ENCODE measurements at regions not wholly inside any gene's neighbourhood (a gene's known extent, or its start where the extent isn't known, plus 50 kb on each side); places are given as distances from the start of the nearest gene placed in this dataset.
"Not testable (repeated sequence)": the region's sequence is repeated elsewhere in the genome, so short reads cannot be mapped to it uniquely, and the experiment has no call there.

DNA sequence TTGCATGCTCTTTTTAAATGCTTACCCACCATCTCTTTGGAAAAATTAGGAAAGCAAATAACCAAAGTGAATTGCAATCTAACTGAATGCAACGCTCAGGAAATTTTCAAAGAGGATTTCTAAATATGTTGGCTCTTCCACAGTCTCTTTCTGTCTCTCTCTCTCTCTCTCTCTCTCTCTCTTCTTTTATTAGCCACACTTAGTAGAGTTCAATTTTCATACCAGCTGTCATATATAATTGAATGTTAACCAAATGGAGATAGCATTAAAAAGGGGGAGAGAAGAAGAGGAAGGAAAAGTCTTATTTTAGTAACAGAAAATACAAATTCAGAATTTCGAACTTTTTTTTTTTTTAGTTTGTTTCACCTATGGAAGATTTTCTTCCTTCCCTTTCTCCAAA, 235.9 kb upstream of the GBE1 start:
- WGBS, 2 donors = 74 to 86% methylated on average over 2 of the region's 2 CpGs
- Histone ChIP-seq H3K27me3 (no peaks in the 10 kb centered on the region), H3K36me3 (no peaks in the 10 kb centered on the region), H3K4me1 (peaks cover 0 to 7% (median 0%) of the 10 kb centered on the region in 3 donors), H3K27ac (no peak overlapping the region), H3K4me3 (no peak overlapping the region), H3K9me3 (no peaks in the 10 kb centered on the region)
- no peak for FAIRE-seq
- no peak for ATAC-seq
- TF ChIP-seq, protein P1, sequence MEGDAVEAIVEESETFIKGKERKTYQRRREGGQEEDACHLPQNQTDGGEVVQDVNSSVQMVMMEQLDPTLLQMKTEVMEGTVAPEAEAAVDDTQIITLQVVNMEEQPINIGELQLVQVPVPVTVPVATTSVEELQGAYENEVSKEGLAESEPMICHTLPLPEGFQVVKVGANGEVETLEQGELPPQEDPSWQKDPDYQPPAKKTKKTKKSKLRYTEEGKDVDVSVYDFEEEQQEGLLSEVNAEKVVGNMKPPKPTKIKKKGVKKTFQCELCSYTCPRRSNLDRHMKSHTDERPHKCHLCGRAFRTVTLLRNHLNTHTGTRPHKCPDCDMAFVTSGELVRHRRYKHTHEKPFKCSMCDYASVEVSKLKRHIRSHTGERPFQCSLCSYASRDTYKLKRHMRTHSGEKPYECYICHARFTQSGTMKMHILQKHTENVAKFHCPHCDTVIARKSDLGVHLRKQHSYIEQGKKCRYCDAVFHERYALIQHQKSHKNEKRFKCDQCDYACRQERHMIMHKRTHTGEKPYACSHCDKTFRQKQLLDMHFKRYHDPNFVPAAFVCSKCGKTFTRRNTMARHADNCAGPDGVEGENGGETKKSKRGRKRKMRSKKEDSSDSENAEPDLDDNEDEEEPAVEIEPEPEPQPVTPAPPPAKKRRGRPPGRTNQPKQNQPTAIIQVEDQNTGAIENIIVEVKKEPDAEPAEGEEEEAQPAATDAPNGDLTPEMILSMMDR (IDR thresholded peaks at IDR 0.05) = no peak
- DNase-seq = no peak
- intact Hi-C loops (cut with DNase I) = no loop called here

GRCh38 chr3:81995329-81995728, 233.9 kb upstream of the GBE1 start:
- H3K9me3 ChIP-seq = no peaks in the 10 kb centered on the region
- FAIRE-seq = no peak
- no peaks in the 10 kb centered on the region for H3K27me3 ChIP-seq
- no peak overlapping the region for H3K4me3 ChIP-seq
- DNase-seq = no peak
- no peaks in the 10 kb centered on the region for H3K36me3 ChIP-seq
- no peaks in the 10 kb centered on the region for H3K4me1 ChIP-seq
- WGBS, 2 donors = 42 to 44% methylated on average over 2 of the region's 2 CpGs
- peak in 1 of 4 donors; percentile 11 for ATAC-seq
- intact Hi-C loops (cut with DNase I) = no loop called here
- TF ChIP-seq, protein P1 (IDR thresholded peaks at IDR 0.05) = no peak
- no peak overlapping the region for H3K27ac ChIP-seq

DNA sequence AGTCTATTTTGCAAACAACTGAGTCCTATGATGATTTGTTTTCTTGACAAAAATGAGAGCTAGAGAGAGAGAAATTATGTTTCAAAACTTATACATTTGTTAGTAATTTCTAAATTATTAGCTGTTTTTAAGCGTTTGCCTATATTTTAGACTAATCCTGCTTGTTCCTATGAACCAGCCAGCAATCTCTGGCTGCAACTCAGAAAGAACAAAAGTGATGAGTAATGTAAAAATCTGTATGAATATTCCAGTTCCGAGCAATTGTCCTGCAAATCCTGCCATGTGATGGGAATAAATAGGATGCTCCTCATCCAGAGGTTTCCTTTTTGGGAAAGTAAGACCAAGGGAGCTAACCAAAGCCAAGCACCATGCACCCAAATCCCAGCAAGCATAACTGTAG, 228.3 kb upstream of the GBE1 start:
- TF ChIP-seq, protein P1 (IDR thresholded peaks at IDR 0.05) = no peak
- no peak for FAIRE-seq
- no peak for DNase-seq
- 76 to 93% methylated on average over 2 of the region's 2 CpGs for WGBS, 2 donors
- Histone ChIP-seq H3K27me3 (no peaks in the 10 kb centered on the region), H3K4me1 (no peaks in the 10 kb centered on the region), H3K36me3 (no peaks in the 10 kb centered on the region), H3K9me3 (no peaks in the 10 kb centered on the region), H3K4me3 (no peak overlapping the region), H3K27ac (no peak overlapping the region)
- ATAC-seq = no peak
- intact Hi-C loops (cut with DNase I) = no loop called here

DNA sequence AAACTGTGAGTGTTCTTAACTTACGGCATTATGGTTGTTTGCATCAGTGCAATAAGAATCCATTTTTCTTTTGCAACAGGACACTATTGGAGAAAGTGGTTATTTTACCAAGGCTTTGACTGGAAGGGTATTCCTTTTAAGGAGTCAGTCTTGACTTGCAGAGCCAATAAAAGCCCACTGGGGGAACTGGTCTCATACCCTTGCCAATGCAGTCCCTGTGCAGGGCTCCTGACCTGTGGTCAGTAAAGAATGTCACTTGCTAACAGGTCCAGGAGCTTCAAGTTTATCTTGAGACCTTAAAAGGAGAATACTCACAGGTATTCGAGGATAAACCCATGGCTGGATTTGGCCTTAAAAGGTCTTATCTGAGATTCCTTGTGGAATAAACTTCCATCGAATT, 227.8 kb upstream of the GBE1 start:
- FAIRE-seq (no peak), DNase-seq (no peak), ATAC-seq (no peak)
- Histone ChIP-seq H3K27ac (no peak overlapping the region), H3K9me3 (no peaks in the 10 kb centered on the region), H3K4me3 (no peak overlapping the region), H3K27me3 (no peaks in the 10 kb centered on the region), H3K4me1 (no peaks in the 10 kb centered on the region), H3K36me3 (no peaks in the 10 kb centered on the region)
- TF ChIP-seq, protein P1 (IDR thresholded peaks at IDR 0.05) = no peak
- intact Hi-C loops (cut with DNase I) = no loop called here
- WGBS, 2 donors = 80 to 82% methylated on average over 3 of the region's 3 CpGs

DNA sequence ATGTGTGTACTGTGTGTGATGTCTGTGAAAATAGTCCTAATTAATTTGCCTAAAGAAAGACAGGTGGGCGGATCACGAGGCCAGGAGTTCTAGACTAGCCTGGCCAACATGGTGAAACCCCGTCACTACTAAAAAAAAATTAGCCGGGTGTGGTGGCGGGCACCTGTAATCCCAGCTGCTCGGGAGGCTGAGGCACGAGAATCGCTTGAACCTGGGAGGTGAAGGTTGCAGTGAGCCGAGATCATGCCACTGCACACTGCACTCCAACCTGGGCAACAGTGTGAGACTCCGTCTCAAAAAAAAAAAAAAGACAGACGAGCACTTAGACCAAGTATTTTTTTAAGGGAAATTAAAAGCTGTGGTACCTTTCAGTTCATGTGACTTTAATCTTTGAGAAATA, 226.0 kb upstream of the GBE1 start:
- H3K4me3 ChIP-seq; H3K27me3 ChIP-seq; H3K4me1 ChIP-seq; FAIRE-seq; H3K27ac ChIP-seq; H3K9me3 ChIP-seq; H3K36me3 ChIP-seq; ATAC-seq; DNase-seq; intact Hi-C loops (cut with DNase I): not testable (repeated sequence)
- WGBS, 2 donors = 86 to 93% methylated on average over 11 of the region's 11 CpGs

Data from pancreas (tissue), 10 donors.